Osteocyte (in vitro differentiated cells): ENCODE measurements at regions not wholly inside any gene's neighbourhood (a gene's known extent, or its start where the extent isn't known, plus 50 kb on each side); places are given as distances from the start of the nearest gene placed in this dataset.

Source experiments
- DNase-seq: peaks from one replicate; pipeline ENCODE4 v3.0.0; 2021; ENCODE audit warnings: mixed read lengths; ENCODE audit not compliant: unreplicated experiment; ENCODE audit errors: extremely low spot score
- H3K27ac Mint-ChIP-seq: one replicate; pipeline ENCODE4 v1.8.0; 2021; ENCODE audit warnings: mild to moderate bottlenecking, mixed read lengths; ENCODE audit not compliant: unreplicated experiment
- H3K27me3 Mint-ChIP-seq: one replicate; pipeline ENCODE4 v1.8.0; 2021; ENCODE audit warnings: mixed read lengths; ENCODE audit not compliant: unreplicated experiment
- H3K36me3 Mint-ChIP-seq: one replicate; pipeline ENCODE4 v1.8.0; 2021; ENCODE audit warnings: mixed read lengths; ENCODE audit not compliant: unreplicated experiment
- H3K4me1 Mint-ChIP-seq: one replicate; pipeline ENCODE4 v1.8.0; 2021; ENCODE audit warnings: mixed read lengths; ENCODE audit not compliant: unreplicated experiment
- H3K4me3 Mint-ChIP-seq: one replicate; pipeline ENCODE4 v1.8.0; 2021; ENCODE audit warnings: mild to moderate bottlenecking, moderate library complexity, mixed read lengths; ENCODE audit not compliant: unreplicated experiment
- H3K9me3 Mint-ChIP-seq: one replicate; pipeline ENCODE4 v1.8.0; 2021; ENCODE audit warnings: mixed read lengths; ENCODE audit not compliant: unreplicated experiment
- CTCF ChIP-seq: fragments of 200-600 bp; sonication (generic); IDR thresholded peaks from 2 replicates; pipeline ENCODE4 v1.5.0; 2021; ENCODE audit warnings: antibody characterized with exemption, mild to moderate bottlenecking, moderate library complexity

GRCh38 chr1:221855156-221855555 lies 113.3 kb upstream of the DUSP10 start:
- Mint-ChIP-seq H3K9me3 (no peaks in the 10 kb centered on the region), H3K27ac (no peak overlapping the region), H3K4me1 (peaks cover 14% of the 10 kb centered on the region), H3K27me3 (no peaks in the 10 kb centered on the region), H3K36me3 (no peaks in the 10 kb centered on the region), H3K4me3 (no peak overlapping the region)
- no peak for DNase-seq
- no peak for TF ChIP-seq CTCF

GRCh38 chr1:221851336-221851735 lies 109.4 kb upstream of the DUSP10 start:
- Mint-ChIP-seq H3K27ac (peak overlapping the region; percentile 17), H3K27me3 (no peaks in the 10 kb centered on the region), H3K4me3 (no peak overlapping the region), H3K9me3 (no peaks in the 10 kb centered on the region), H3K4me1 (peaks cover 14% of the 10 kb centered on the region), H3K36me3 (no peaks in the 10 kb centered on the region)
- no peak for DNase-seq
- TF ChIP-seq CTCF, result no peak

GRCh38 chr1:221850470-221851187 lies 108.7 kb upstream of the DUSP10 start:
- H3K4me3 Mint-ChIP-seq, result no peak overlapping the region
- no peaks in the 10 kb centered on the region for H3K9me3 Mint-ChIP-seq
- DNase-seq, result no peak
- H3K27ac Mint-ChIP-seq, result peak overlapping the region; percentile 17
- peaks cover 19% of the 10 kb centered on the region for H3K4me1 Mint-ChIP-seq
- H3K36me3 Mint-ChIP-seq, result no peaks in the 10 kb centered on the region
- no peaks in the 10 kb centered on the region for H3K27me3 Mint-ChIP-seq
- no peak for TF ChIP-seq CTCF

GRCh38 chr1:221849897-221850296 lies 108.0 kb upstream of the DUSP10 start:
- H3K9me3 Mint-ChIP-seq, result no peaks in the 10 kb centered on the region
- peaks cover 16% of the 10 kb centered on the region for H3K4me1 Mint-ChIP-seq
- no peak overlapping the region for H3K27ac Mint-ChIP-seq

GRCh38 chr1:221849110-221849509 lies 107.2 kb upstream of the DUSP10 start:
- DNase-seq, result no peak
- Mint-ChIP-seq H3K9me3 (no peaks in the 10 kb centered on the region), H3K27ac (no peak overlapping the region), H3K27me3 (no peaks in the 10 kb centered on the region), H3K4me3 (no peak overlapping the region), H3K36me3 (no peaks in the 10 kb centered on the region), H3K4me1 (peaks cover 16% of the 10 kb centered on the region)
- no peak for TF ChIP-seq CTCF

More at GRCh38 chr1:221849897-221850296, 108.0 kb upstream of the DUSP10 start:
- no peaks in the 10 kb centered on the region for H3K27me3 Mint-ChIP-seq
- H3K36me3 Mint-ChIP-seq, result no peaks in the 10 kb centered on the region
- no peak for TF ChIP-seq CTCF
- DNase-seq, result no peak
- no peak overlapping the region for H3K4me3 Mint-ChIP-seq
